ENCODE measurements at regions not wholly inside any gene's neighbourhood (a gene's known extent, or its start where the extent isn't known, plus 50 kb on each side); places are given as distances from the start of the nearest gene placed in this dataset.

DNA sequence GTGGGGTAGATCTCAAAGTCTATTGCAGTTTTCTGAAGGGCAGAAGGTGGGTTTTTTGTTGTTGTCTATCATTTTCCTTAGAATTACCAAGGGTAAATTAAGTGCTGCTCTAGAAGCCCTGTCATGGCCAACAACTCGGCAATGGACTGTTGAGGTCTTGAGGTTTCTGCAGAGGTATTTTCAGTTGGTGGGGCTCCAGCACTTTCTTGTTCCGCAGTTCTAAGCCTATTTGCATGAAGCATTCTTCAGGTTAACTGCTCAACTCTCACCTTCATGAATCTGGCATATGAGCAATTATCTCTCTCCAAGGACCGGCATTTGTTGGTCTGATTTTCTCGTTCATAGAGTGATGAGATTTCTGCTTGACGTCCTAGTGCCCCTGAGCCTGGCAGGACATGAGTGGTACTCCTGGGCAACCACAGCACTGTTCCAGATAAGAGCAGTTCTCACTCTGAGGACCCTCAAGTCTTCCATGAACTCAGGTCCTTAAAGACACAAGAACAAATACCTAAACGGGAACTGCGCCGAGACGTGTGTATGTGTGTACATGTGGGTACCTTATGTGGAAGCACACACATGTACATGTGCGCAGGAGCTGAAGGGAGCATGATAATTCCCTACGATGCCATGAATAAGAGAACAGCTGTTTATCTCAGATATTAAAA is 544.5 kb downstream of the CSNK1G3 start:
- peak overlapping the region in 1 of 5 donors; percentile 42 for H3K27ac ChIP-seq
- no peaks in the 10 kb centered on the region for H3K27me3 ChIP-seq
- H3K4me1 ChIP-seq: peaks cover 15 to 37% (median 24%) of the 10 kb centered on the region in 4 donors
- WGBS, 5 donors: 37 to 65% (median 48%) methylated on average over 11 of the region's 11 CpGs
- TF ChIP-seq POLR2AphosphoS5 (IDR thresholded peaks at IDR 0.05) (no peak), POLR2A (IDR thresholded peaks at IDR 0.05) (no peak), EP300 (IDR thresholded peaks at IDR 0.05) (no peak)
- TF ChIP-seq, protein P1, sequence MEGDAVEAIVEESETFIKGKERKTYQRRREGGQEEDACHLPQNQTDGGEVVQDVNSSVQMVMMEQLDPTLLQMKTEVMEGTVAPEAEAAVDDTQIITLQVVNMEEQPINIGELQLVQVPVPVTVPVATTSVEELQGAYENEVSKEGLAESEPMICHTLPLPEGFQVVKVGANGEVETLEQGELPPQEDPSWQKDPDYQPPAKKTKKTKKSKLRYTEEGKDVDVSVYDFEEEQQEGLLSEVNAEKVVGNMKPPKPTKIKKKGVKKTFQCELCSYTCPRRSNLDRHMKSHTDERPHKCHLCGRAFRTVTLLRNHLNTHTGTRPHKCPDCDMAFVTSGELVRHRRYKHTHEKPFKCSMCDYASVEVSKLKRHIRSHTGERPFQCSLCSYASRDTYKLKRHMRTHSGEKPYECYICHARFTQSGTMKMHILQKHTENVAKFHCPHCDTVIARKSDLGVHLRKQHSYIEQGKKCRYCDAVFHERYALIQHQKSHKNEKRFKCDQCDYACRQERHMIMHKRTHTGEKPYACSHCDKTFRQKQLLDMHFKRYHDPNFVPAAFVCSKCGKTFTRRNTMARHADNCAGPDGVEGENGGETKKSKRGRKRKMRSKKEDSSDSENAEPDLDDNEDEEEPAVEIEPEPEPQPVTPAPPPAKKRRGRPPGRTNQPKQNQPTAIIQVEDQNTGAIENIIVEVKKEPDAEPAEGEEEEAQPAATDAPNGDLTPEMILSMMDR (IDR thresholded peaks at IDR 0.05): no peak
- H3K36me3 ChIP-seq: no peaks in the 10 kb centered on the region
- intact Hi-C loops (cut with DNase I; ENCODE audit: low total_unique reads): no loop called here
- H3K4me3 ChIP-seq: no peak overlapping the region
- H3K9me3 ChIP-seq: no peaks in the 10 kb centered on the region
- DNase-seq: peak in 1 of 2 donors; percentile 23

DNA sequence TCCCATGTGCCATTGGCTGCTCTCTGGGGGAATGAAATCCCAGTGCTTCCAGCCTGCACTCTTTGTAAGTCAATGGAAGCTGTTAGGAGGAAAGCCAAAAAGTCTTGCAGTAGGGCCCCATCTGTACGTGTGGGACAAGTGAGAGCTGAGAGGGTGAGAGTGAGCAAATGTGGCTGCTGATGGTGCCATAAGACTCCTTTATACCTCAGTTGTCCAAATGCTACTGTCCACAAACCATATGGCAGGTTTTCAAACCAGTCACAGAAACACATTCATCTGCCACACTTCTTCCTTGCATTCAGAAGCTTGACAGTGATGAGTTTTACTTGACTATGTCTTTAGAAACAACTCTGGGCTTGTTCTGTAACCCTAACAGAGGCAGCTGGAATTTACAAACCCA is 543.8 kb downstream of the CSNK1G3 start:
- 50 to 87% (median 81%) methylated on average over 1 of the region's 1 CpG for WGBS, 5 donors
- Histone ChIP-seq H3K27me3 (no peaks in the 10 kb centered on the region), H3K36me3 (no peaks in the 10 kb centered on the region), H3K9me3 (no peaks in the 10 kb centered on the region), H3K27ac (no peak overlapping the region), H3K4me1 (peaks cover 8 to 30% (median 19%) of the 10 kb centered on the region in 4 donors), H3K4me3 (no peak overlapping the region)
- intact Hi-C loops (cut with DNase I; ENCODE audit: low total_unique reads): no loop called here
- no peak for DNase-seq
- TF ChIP-seq EP300 (IDR thresholded peaks at IDR 0.05) (no peak), POLR2A (IDR thresholded peaks at IDR 0.05) (no peak), POLR2AphosphoS5 (IDR thresholded peaks at IDR 0.05) (no peak)
- TF ChIP-seq, protein P1 (IDR thresholded peaks at IDR 0.05): no peak

DNA sequence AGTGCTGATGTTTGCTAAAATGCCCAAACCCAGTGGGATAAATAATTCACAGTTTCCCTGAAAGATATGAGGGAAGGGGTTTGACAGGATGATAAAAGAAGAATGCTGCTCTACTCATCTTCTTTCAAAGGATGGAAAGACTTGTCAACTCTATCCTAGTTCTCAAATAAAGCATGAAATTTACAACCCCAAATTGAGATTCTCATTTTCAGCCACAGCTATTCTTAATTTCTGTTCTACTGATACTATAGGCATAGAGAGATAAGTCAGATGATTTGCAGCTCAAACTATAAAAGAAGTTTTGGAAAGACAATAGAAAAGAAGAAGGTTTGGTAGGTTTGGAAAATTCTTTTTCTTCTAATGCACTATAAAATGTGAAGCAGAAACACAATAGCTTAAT is 542.6 kb downstream of the CSNK1G3 start:
- intact Hi-C loops (cut with DNase I; ENCODE audit: low total_unique reads): no loop called here
- H3K27ac ChIP-seq: no peak overlapping the region
- H3K4me1 ChIP-seq: peaks cover 6 to 20% (median 16%) of the 10 kb centered on the region in 4 donors
- no peak overlapping the region for H3K4me3 ChIP-seq
- no peaks in the 10 kb centered on the region for H3K27me3 ChIP-seq
- no peaks in the 10 kb centered on the region for H3K9me3 ChIP-seq
- no peak for DNase-seq
- no peak for TF ChIP-seq POLR2AphosphoS5 (IDR thresholded peaks at IDR 0.05)
- no peak for TF ChIP-seq EP300 (IDR thresholded peaks at IDR 0.05)
- TF ChIP-seq POLR2A (IDR thresholded peaks at IDR 0.05): no peak
- TF ChIP-seq, protein P1 (IDR thresholded peaks at IDR 0.05): no peak
- H3K36me3 ChIP-seq: no peaks in the 10 kb centered on the region

DNA sequence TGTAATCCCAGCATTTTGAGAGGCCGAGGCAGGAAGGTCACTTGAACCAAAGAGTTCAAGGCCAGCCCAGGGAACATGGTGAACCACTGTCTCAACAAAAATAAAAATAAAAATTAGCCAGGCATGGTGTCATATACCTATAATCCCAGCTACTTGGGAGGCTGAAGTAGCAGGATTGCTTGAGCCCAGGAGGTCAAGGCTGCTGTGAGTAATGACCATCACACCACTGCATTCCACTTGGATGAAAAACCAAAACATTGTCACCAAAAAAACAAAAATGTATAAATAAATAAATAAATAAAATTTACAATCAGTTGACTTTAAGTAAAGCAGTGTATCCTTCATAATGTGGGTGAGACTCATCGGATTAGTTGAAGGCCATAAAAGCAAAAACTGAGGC is 541.4 kb downstream of the CSNK1G3 start:
- TF ChIP-seq, protein P1 (IDR thresholded peaks at IDR 0.05): no peak
- TF ChIP-seq POLR2AphosphoS5 (IDR thresholded peaks at IDR 0.05) (no peak), POLR2A (IDR thresholded peaks at IDR 0.05) (no peak), EP300 (IDR thresholded peaks at IDR 0.05) (no peak)
- H3K27ac ChIP-seq: no peak overlapping the region
- DNase-seq: no peak
- H3K4me3 ChIP-seq: no peak overlapping the region
- intact Hi-C loops (cut with DNase I; ENCODE audit: low total_unique reads): no loop called here
- H3K36me3 ChIP-seq: no peaks in the 10 kb centered on the region
- H3K9me3 ChIP-seq: no peaks in the 10 kb centered on the region
- H3K4me1 ChIP-seq: peaks cover 6 to 19% (median 16%) of the 10 kb centered on the region in 4 donors
- no peaks in the 10 kb centered on the region for H3K27me3 ChIP-seq
- 63 to 92% (median 91%) methylated on average over 2 of the region's 2 CpGs for WGBS, 5 donors

Measured in stomach (tissue), 8 donors.